GM12878 (cell line): ENCODE measurements at regions not wholly inside any gene's neighbourhood (a gene's known extent, or its start where the extent isn't known, plus 50 kb on each side); places are given as distances from the start of the nearest gene placed in this dataset.

ENCODE experiments used
- E4F1 ChIP-seq: fragments of 450-650 bp; IDR thresholded peaks from 2 replicates; pipeline ENCODE4 v1.6.1; 2018; ENCODE audit warnings: borderline replicate concordance, mild to moderate bottlenecking; ENCODE audit not compliant: partially characterized antibody
- IRF3 ChIP-seq: fragments of 450-650 bp; IDR thresholded peaks from 2 replicates; pipeline ENCODE4 v1.6.1; 2014; ENCODE audit warnings: mild to moderate bottlenecking
- KAT2A ChIP-seq: conservative IDR thresholded peaks from 2 replicates; pipeline ENCODE4 v1.6.1; 2011; ENCODE audit warnings: low read depth, low read length; ENCODE audit not compliant: control insufficient read depth
- KLF5 ChIP-seq: fragments of 450-650 bp; IDR thresholded peaks from 2 replicates; pipeline ENCODE4 v1.6.1; 2014; ENCODE audit warnings: mild to moderate bottlenecking; ENCODE audit not compliant: partially characterized antibody
- NFXL1 ChIP-seq: fragments of 450-650 bp; IDR thresholded peaks from 2 replicates; pipeline ENCODE4 v1.6.1; 2017; ENCODE audit warnings: antibody characterized with exemption, mild to moderate bottlenecking, borderline replicate concordance
- ZBTB40 ChIP-seq: fragments of 450-650 bp; IDR thresholded peaks from 2 replicates; pipeline ENCODE4 v1.6.1; 2016; ENCODE audit warnings: mild to moderate bottlenecking, moderate library complexity, borderline replicate concordance
- ZNF217 ChIP-seq: fragments of 450-650 bp; IDR thresholded peaks from 2 replicates; pipeline ENCODE4 v1.6.1; 2017; ENCODE audit warnings: antibody characterized with exemption, mild to moderate bottlenecking

- TF ChIP-seq KAT2A, result no peak
- TF ChIP-seq ZBTB40, result no peak
- TF ChIP-seq NFXL1, result no peak
- TF ChIP-seq IRF3, result no peak
- TF ChIP-seq KLF5, result no peak
- TF ChIP-seq ZNF217, result no peak
- no peak for TF ChIP-seq E4F1
These were observed 135.6 kb upstream of the UST start (continued) for GRCh38 chr6:148611213-148611612.
